Left renal cortex interstitium (tissue), 4 donors: ENCODE measurements at regions not wholly inside any gene's neighbourhood (a gene's known extent, or its start where the extent isn't known, plus 50 kb on each side); places are given as distances from the start of the nearest gene placed in this dataset.

ENCODE experiments used
- DNase-seq, 4 donors: peaks; one replicate each; pipeline ENCODE4 v3.0.0-alpha.2; 2013; ENCODE audit warnings: low read depth in 4 of 4, low spot score in 2 of 4, missing footprints in 1 of 4

- no peak for DNase-seq
These were observed 218.5 kb downstream of the SNX13 start for GRCh38 chr7:17721736-17722285.

- no peak for DNase-seq
These were observed 217.5 kb downstream of the SNX13 start for GRCh38 chr7:17722798-17723197.

DNA sequence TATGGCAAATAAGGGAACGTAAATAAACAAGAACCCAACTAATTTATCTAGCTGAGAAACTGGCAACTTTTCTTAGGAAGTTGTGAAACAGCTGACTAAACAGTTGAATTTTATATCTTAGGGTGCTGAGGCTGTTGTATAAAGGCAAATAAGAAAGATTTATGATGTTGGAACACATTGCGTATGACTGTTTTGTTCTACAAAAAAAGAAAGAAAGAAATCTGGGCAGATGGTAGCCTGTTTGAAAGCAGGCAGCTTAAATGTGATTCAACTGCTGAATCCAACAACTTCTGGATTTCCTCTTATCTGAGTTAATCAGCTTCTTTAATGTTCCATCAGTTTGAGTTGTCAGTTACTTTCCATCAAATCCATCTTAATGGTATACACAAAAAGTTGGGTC lies 214.5 kb downstream of the SNX13 start:
- peak in 1 of 4 donors; percentile 9 for DNase-seq

DNA sequence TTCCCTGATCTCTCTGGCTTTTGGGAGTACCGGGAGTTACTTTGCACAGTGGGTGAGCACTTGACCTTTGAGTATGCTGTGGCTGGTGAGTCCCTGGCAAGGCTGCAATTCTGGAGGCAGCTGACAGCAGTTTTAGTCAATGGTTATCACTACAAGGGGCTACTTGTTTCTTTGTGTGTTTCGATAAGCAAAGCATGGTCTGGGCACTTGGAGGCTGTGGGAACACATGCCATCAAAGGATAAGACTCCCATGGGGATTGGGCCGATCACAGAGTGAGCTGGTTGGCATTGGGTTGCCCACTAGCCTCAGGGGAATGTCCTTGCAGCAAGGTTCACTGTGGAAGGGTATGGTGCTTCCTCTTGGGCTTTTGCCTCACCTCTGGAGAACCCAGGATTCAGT lies 208.2 kb downstream of the SNX13 start:
- DNase-seq: no peak
